PC-9 (cell line): ENCODE measurements at regions not wholly inside any gene's neighbourhood (a gene's known extent, or its start where the extent isn't known, plus 50 kb on each side); places are given as distances from the start of the nearest gene placed in this dataset.

Source experiments
- BruUV-seq: library from RNA; stranded (reverse); fragments of 400-500 nt; replicated peaks from 2 replicates; lab custom pipeline; 2021; lab: Mats Ljungman, UMichigan
- CTCF ChIA-PET: fragments of 300-600 bp; sonication (Branson Sonifier 250); formaldehyde crosslinking; loops from one replicate; lab custom pipeline; 2022; ENCODE audit warnings: antibody characterized with exemption; lab: Charles Lee
- POLR2A ChIA-PET: fragments of 300-600 bp; sonication (Branson Sonifier 250); formaldehyde crosslinking; loops from one replicate; lab custom pipeline; 2022; ENCODE audit warnings: antibody characterized with exemption; ENCODE audit not compliant: unreplicated experiment; lab: Charles Lee
- DNase-seq, 2 experiments: peaks; one replicate each; pipeline versions ENCODE4 v3.0.0 to v3.0.0-alpha.2; 2015 to 2022; ENCODE audit warnings: mixed read lengths in 1 of 2
- H2AFZ ChIP-seq: fragments of 200-600 bp; sonication (generic); 2 replicates; pipeline ENCODE4 v1.8.1; 2017; ENCODE audit warnings: antibody characterized with exemption
- H3F3A ChIP-seq: fragments of 200-600 bp; sonication (generic); 2 replicates; pipeline ENCODE4 v1.8.1; 2017; ENCODE audit warnings: antibody characterized with exemption, mild to moderate bottlenecking, low read depth; ENCODE audit not compliant: insufficient read depth
- H3K27ac ChIP-seq: fragments of 200-600 bp; sonication (generic); 2 replicates; pipeline ENCODE4 v1.6.1; 2016; ENCODE audit warnings: mixed run types
- H3K27me3 ChIP-seq: fragments of 200-600 bp; sonication (generic); 2 replicates; pipeline ENCODE4 v1.6.1; 2016; ENCODE audit warnings: low read depth, mixed run types; ENCODE audit not compliant: insufficient read depth
- H3K36me3 ChIP-seq: fragments of 200-600 bp; sonication (generic); 2 replicates; pipeline ENCODE4 v1.6.1; 2016; ENCODE audit warnings: low read depth, mixed run types
- H3K4me1 ChIP-seq: fragments of 200-600 bp; sonication (generic); replicated peaks from 2 replicates; pipeline ENCODE4 v1.6.1; 2016; ENCODE audit warnings: mixed run types; ENCODE audit not compliant: insufficient read depth
- H3K4me2 ChIP-seq: fragments of 200-600 bp; sonication (generic); 2 replicates; pipeline ENCODE4 v1.6.1; 2017; ENCODE audit warnings: mixed run types
- H3K4me3 ChIP-seq: fragments of 200-600 bp; sonication (generic); 2 replicates; pipeline ENCODE4 v1.6.1; 2016; ENCODE audit warnings: mixed run types
- H3K79me2 ChIP-seq: fragments of 200-600 bp; sonication (generic); 2 replicates; pipeline ENCODE4 v1.6.1; 2017; ENCODE audit warnings: low read depth, mixed run types
- H3K9me2 ChIP-seq: fragments of 200-600 bp; sonication (generic); 2 replicates; pipeline ENCODE4 v1.8.1; 2017; ENCODE audit warnings: mild to moderate bottlenecking; ENCODE audit not compliant: insufficient read depth
- H3K9me3 ChIP-seq: fragments of 200-600 bp; sonication (generic); 2 replicates; pipeline ENCODE4 v1.8.1; 2016; ENCODE audit warnings: low read depth; ENCODE audit not compliant: insufficient read depth
- H4K20me1 ChIP-seq: fragments of 200-600 bp; sonication (generic); 2 replicates; pipeline ENCODE4 v1.8.1; 2017; ENCODE audit not compliant: insufficient read depth
- EZH2 ChIP-seq: fragments of 200-600 bp; sonication (generic); IDR thresholded peaks from 2 replicates; pipeline ENCODE4 v1.8.0; 2017; ENCODE audit warnings: antibody characterized with exemption, low read depth
- intact Hi-C: fragments of 100-400 bp; cut with micrococcal nuclease; formaldehyde crosslinking; loops from one replicate; pipeline ENCODE4 v1.10.0; 2022; ENCODE audit not compliant: unreplicated experiment
- TF ChIP-seq, protein P1 (sequence below): fragments of 200-600 bp; sonication (generic); conservative IDR thresholded peaks from 2 replicates; pipeline ENCODE4 v1.6.1; 2017; ENCODE audit warnings: mixed run types, antibody characterized with exemption, mild to moderate bottlenecking, moderate library complexity

DNA sequence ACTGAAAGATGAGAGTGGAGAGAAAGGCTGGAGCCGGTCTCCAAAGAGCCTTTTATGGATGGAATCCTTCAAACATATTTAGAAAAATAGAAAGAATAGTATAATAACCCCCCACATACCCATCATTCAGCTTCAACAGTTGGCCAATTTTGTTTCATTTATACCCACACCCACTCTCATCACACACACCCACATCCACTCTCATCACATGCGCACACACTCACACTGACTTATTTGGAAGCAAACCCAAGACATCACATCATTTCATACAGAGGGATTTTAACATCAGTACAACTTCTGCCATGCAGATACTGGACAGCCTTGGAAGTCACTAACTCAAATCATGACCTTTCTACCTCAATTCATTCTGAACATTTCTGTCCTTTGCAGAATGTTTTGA lies 72.8 kb upstream of the CPLX2 start:
- Histone ChIP-seq H3K4me2 (no peak overlapping the region), H3K4me3 (no peak overlapping the region), H3K79me2 (no peaks in the 10 kb centered on the region), H3F3A (no peaks in the 10 kb centered on the region), H3K4me1 (peaks cover 8% of the 10 kb centered on the region), H3K9me2 (no peaks in the 10 kb centered on the region), H3K9me3 (no peaks in the 10 kb centered on the region), H4K20me1 (no peaks in the 10 kb centered on the region), H3K27me3 (0 out of 2 replicates have a peak, but pooled peaks cover 9% of the 10 kb centered on the region), H2AFZ (no peak overlapping the region), H3K36me3 (no peaks in the 10 kb centered on the region), H3K27ac (no peak overlapping the region)
- no TSS peak for BruUV-seq
- DNase-seq = no peak
- no peak for TF ChIP-seq EZH2
- TF ChIP-seq, protein P1, sequence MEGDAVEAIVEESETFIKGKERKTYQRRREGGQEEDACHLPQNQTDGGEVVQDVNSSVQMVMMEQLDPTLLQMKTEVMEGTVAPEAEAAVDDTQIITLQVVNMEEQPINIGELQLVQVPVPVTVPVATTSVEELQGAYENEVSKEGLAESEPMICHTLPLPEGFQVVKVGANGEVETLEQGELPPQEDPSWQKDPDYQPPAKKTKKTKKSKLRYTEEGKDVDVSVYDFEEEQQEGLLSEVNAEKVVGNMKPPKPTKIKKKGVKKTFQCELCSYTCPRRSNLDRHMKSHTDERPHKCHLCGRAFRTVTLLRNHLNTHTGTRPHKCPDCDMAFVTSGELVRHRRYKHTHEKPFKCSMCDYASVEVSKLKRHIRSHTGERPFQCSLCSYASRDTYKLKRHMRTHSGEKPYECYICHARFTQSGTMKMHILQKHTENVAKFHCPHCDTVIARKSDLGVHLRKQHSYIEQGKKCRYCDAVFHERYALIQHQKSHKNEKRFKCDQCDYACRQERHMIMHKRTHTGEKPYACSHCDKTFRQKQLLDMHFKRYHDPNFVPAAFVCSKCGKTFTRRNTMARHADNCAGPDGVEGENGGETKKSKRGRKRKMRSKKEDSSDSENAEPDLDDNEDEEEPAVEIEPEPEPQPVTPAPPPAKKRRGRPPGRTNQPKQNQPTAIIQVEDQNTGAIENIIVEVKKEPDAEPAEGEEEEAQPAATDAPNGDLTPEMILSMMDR = no peak
- ChIA-PET POLR2A (no interaction called here), CTCF (no interaction called here)
- intact Hi-C loops = no loop called here

DNA sequence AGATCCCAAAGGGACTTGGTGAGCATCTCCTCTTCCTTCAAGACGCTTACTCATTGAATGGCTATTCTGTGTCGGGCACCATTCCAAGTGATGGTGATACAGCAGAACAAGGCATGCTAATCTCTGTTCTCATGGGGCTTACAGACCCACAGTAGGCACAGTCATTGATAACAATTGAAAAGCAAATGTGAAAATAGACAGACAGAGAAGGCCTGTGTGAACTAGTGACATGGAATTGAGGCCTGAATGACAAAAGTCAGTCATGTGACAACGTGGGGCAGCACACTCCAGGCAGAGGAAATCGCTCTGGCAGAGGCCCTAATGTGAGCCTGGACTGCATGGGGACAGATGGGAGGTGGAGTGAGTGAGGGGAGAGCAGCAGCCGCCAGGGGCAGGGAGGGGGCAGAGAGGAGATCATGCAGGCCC lies 70.7 kb upstream of the CPLX2 start:
- Histone ChIP-seq H3K27ac (no peak overlapping the region), H3K9me2 (no peaks in the 10 kb centered on the region), H2AFZ (no peak overlapping the region), H3K27me3 (0 out of 2 replicates have a peak, but pooled peaks cover 8% of the 10 kb centered on the region), H3K9me3 (no peaks in the 10 kb centered on the region), H3K79me2 (no peaks in the 10 kb centered on the region), H3K4me1 (peaks cover 8% of the 10 kb centered on the region), H3K36me3 (no peaks in the 10 kb centered on the region), H3K4me3 (no peak overlapping the region), H4K20me1 (no peaks in the 10 kb centered on the region), H3F3A (no peaks in the 10 kb centered on the region), H3K4me2 (no peak overlapping the region)
- POLR2A ChIA-PET = no interaction called here
- DNase-seq = peak; percentile 23 to 82
- CTCF ChIA-PET = no interaction called here
- BruUV-seq = no TSS peak
- intact Hi-C loops = no loop called here
- TF ChIP-seq EZH2 = no peak
- TF ChIP-seq, protein P1 = no peak

DNA sequence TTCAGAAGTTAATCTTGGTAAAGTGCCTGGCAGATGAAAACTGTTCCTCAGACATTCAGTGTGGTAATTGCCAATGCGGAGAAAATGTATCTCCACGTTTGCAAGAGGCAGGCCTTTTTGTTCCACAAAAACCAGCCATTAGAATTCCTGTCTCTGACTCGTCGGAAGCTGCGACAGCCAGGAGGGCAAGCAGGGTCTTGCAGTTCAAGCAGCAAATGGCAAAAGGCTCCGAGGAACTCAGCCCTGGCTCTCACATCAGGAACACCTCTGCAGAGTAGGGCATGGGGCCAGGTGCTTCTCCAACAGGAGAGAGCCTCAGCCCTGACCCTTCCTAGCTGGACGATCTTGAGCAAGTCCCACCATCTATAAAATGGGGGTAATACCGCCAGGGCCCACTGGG lies 69.0 kb upstream of the CPLX2 start:
- DNase-seq = no peak
- H3F3A ChIP-seq = no peaks in the 10 kb centered on the region
- intact Hi-C loops = no loop called here
- H3K27me3 ChIP-seq = no peaks in the 10 kb centered on the region
- no peak overlapping the region for H2AFZ ChIP-seq
- H3K27ac ChIP-seq = no peak overlapping the region
- H3K9me3 ChIP-seq = no peaks in the 10 kb centered on the region
- no peaks in the 10 kb centered on the region for H3K79me2 ChIP-seq
- H3K4me3 ChIP-seq = no peak overlapping the region
- H3K9me2 ChIP-seq = no peaks in the 10 kb centered on the region
- no peaks in the 10 kb centered on the region for H4K20me1 ChIP-seq
- ChIA-PET POLR2A (no interaction called here), CTCF (no interaction called here)
- no peak for TF ChIP-seq EZH2
- TF ChIP-seq, protein P1 = no peak
- peaks cover 8% of the 10 kb centered on the region for H3K4me1 ChIP-seq
- H3K36me3 ChIP-seq = no peaks in the 10 kb centered on the region
- H3K4me2 ChIP-seq = no peak overlapping the region
- no TSS peak for BruUV-seq
